BE2C (cell line): ENCODE measurements at regions not wholly inside any gene's neighbourhood (a gene's known extent, or its start where the extent isn't known, plus 50 kb on each side); places are given as distances from the start of the nearest gene placed in this dataset.

Experiments used
- DNase-seq: peaks from one replicate; pipeline ENCODE4 v3.0.0-alpha.2; 2020
- H3K27me3 ChIP-seq: fragments of 250-450 bp; sonication (Bioruptor Pico); 2 replicates; pipeline ENCODE4 v1.5.1; 2020; ENCODE audit warnings: mild to moderate bottlenecking
- H3K36me3 ChIP-seq: fragments of 250-450 bp; sonication (Bioruptor Pico); 2 replicates; pipeline ENCODE4 v1.5.1; 2020; ENCODE audit warnings: mild to moderate bottlenecking
- H3K4me1 ChIP-seq: fragments of 250-450 bp; sonication (Bioruptor Pico); 2 replicates; pipeline ENCODE4 v1.5.1; 2020
- H3K4me3 ChIP-seq: 2 replicates; pipeline ENCODE4 v1.5.1; 2011; ENCODE audit warnings: low read depth, low read length
- H3K9me3 ChIP-seq: fragments of 250-450 bp; sonication (Bioruptor Pico); 2 replicates; pipeline ENCODE4 v1.5.1; 2020
- TF ChIP-seq, protein P1 (sequence below): IDR thresholded peaks from 2 replicates; pipeline ENCODE4 v1.5.1; 2012; ENCODE audit warnings: mild to moderate bottlenecking, low read depth, low read length

DNA sequence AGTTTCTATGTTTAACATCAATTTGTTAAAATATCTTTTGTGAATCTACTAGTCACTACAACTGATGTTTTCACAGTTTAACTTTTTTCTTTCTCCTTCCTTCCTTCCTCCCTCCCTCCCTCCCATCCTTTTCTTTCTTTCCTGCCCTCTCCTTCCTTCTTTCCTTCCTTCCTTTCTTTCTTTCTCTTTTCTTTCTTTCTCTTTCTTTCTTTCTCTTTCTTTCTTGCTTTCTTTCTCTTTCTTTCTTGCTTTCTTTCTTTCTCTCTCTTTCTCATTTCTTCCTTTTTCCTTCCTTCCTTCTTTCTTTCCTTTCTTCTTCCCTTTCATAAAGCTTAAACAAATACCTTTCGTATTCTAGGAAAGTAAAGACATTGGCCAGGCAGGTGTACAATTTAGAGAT lies 2083.0 kb upstream of the CELF4 start:
- Histone ChIP-seq H3K27me3 (no peaks in the 10 kb centered on the region), H3K9me3 (no peaks in the 10 kb centered on the region), H3K4me3 (no peak overlapping the region), H3K36me3 (no peaks in the 10 kb centered on the region), H3K4me1 (no peaks in the 10 kb centered on the region)
- DNase-seq: no peak
- TF ChIP-seq, protein P1, sequence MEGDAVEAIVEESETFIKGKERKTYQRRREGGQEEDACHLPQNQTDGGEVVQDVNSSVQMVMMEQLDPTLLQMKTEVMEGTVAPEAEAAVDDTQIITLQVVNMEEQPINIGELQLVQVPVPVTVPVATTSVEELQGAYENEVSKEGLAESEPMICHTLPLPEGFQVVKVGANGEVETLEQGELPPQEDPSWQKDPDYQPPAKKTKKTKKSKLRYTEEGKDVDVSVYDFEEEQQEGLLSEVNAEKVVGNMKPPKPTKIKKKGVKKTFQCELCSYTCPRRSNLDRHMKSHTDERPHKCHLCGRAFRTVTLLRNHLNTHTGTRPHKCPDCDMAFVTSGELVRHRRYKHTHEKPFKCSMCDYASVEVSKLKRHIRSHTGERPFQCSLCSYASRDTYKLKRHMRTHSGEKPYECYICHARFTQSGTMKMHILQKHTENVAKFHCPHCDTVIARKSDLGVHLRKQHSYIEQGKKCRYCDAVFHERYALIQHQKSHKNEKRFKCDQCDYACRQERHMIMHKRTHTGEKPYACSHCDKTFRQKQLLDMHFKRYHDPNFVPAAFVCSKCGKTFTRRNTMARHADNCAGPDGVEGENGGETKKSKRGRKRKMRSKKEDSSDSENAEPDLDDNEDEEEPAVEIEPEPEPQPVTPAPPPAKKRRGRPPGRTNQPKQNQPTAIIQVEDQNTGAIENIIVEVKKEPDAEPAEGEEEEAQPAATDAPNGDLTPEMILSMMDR: no peak

DNA sequence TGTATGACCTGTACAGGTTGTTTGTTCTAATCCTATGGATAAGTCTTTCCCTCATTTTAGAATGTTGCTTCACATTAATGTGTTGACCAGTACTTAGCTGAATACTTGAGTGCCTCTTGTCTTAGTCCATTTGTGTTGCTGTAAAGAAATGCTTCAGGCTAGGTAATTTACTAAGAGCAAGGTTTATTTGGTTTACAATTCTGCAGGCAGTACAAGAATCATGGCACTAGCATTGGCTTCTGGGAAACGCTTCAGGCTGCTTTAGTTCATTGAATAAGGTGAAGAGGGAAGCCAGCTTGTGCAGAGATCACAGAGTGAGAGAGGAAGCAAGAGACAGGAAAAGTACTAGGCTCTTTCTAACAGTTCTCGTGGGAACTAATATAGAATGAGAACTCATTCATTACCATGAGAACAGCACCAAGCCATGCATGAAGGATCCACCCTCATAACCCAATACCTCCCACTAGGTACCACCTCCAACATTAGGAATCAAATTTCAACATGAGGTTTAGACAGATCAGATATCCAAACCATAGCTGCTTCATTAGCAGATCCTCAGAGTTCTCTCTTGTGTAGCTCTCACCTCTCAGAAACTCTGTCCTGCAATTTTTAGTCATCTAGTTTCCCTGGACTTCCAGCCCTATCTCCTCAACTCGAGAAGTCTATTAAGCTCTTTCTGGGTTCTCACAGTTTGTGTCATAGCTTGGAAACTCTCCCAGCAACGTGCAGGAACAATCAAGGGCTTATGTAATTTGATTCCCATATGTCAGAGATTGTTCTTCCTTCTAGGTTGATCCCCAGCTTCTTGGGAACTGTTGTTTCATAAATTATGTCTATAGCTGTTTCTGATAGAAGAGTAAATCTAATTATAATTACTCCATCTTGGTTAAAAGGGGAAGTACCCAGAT lies 2082.3 kb upstream of the CELF4 start:
- no peaks in the 10 kb centered on the region for H3K36me3 ChIP-seq
- H3K4me3 ChIP-seq: no peak overlapping the region
- TF ChIP-seq, protein P1: no peak
- H3K9me3 ChIP-seq: no peaks in the 10 kb centered on the region
- H3K4me1 ChIP-seq: no peaks in the 10 kb centered on the region
- DNase-seq: no peak
- no peaks in the 10 kb centered on the region for H3K27me3 ChIP-seq

DNA sequence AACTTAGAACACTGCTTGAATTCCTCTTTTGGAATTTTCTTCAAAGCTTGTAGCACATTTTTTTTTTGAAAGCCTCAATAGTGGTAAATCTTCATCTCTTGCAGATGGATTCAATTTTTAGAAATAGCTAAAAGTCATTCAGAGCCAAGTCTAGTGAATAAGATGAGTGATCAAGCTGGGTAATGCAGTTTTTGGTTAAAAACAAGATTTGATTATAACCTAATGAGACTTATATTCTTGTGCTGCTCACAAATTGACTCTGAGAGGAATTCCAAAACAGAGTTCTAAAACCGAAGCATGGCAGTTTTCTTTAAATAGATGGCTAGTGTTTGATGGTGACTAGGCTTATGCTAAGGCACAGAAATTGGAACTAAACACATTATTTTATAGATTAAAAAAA lies 2072.6 kb upstream of the CELF4 start:
- no peak overlapping the region for H3K4me3 ChIP-seq
- H3K9me3 ChIP-seq: no peaks in the 10 kb centered on the region
- DNase-seq: no peak
- H3K4me1 ChIP-seq: no peaks in the 10 kb centered on the region
- TF ChIP-seq, protein P1: no peak
- H3K36me3 ChIP-seq: no peaks in the 10 kb centered on the region
- H3K27me3 ChIP-seq: no peaks in the 10 kb centered on the region

DNA sequence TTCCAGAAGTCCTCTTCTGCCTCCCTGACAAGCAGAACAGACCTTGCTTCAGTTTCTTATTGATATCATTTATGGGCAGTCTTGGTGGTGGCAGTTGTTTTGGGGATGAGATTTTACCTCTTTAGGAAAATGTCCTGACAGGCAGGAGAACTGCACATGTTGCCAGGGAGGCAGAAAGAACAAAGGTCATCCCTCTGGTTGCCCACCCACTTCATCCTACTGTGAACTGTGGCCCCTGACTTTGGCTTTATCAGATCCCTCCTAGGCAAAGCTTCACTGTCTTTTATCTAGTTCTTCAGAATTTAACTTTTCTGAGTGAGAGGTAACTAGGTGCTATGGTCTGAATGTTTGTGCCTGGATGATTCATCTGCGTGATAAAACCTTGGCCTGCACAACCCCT lies 2071.3 kb upstream of the CELF4 start:
- no peaks in the 10 kb centered on the region for H3K36me3 ChIP-seq
- H3K4me1 ChIP-seq: no peaks in the 10 kb centered on the region
- no peak for DNase-seq
- H3K27me3 ChIP-seq: no peaks in the 10 kb centered on the region
- H3K9me3 ChIP-seq: no peaks in the 10 kb centered on the region
- H3K4me3 ChIP-seq: no peak overlapping the region
- TF ChIP-seq, protein P1: no peak

DNA sequence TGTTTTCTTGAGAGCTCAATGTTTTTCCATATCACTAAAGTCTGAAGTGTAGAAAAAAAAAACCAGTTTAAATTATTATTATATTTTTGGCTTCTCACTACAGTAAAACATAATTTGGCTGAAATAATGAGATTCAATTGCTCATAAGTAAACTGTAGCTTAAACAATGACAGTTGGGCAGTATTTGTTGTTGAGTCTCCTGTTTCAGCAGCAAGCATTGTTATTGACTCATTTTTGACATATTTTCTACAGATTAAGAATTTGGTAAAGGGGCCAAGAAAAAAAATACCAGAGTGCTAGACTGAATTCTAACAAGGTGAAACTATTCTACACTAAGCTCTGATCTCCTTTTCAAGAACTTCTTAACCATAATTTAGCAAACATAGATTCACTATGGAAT lies 2070.4 kb upstream of the CELF4 start:
- TF ChIP-seq, protein P1: no peak
- Histone ChIP-seq H3K36me3 (no peaks in the 10 kb centered on the region), H3K27me3 (no peaks in the 10 kb centered on the region), H3K4me1 (no peaks in the 10 kb centered on the region), H3K9me3 (no peaks in the 10 kb centered on the region), H3K4me3 (no peak overlapping the region)
- DNase-seq: no peak

DNA sequence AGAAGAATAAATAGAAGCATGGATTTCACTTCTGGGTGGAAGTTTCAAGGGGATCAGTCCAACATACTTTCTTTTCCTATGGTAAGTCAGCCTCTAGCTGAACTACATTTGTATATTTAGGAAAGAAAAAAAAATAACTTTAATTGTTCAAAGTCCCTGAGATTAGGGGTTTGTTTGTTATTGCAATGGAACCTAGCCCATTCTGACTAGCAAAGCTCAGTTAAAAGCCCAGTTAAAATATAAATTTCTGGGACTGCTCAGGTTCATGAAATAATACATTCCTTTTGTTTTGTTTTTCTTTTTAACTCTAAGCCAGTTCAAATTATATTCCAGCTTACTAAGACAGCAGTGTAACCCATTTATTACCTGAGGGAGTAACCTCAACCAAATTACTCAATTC lies 2069.6 kb upstream of the CELF4 start:
- Histone ChIP-seq H3K36me3 (no peaks in the 10 kb centered on the region), H3K9me3 (no peaks in the 10 kb centered on the region), H3K4me3 (no peak overlapping the region), H3K4me1 (no peaks in the 10 kb centered on the region), H3K27me3 (no peaks in the 10 kb centered on the region)
- no peak for DNase-seq
- TF ChIP-seq, protein P1: no peak
